ENCODE measurements at regions not wholly inside any gene's neighbourhood (a gene's known extent, or its start where the extent isn't known, plus 50 kb on each side); places are given as distances from the start of the nearest gene placed in this dataset.

DNA sequence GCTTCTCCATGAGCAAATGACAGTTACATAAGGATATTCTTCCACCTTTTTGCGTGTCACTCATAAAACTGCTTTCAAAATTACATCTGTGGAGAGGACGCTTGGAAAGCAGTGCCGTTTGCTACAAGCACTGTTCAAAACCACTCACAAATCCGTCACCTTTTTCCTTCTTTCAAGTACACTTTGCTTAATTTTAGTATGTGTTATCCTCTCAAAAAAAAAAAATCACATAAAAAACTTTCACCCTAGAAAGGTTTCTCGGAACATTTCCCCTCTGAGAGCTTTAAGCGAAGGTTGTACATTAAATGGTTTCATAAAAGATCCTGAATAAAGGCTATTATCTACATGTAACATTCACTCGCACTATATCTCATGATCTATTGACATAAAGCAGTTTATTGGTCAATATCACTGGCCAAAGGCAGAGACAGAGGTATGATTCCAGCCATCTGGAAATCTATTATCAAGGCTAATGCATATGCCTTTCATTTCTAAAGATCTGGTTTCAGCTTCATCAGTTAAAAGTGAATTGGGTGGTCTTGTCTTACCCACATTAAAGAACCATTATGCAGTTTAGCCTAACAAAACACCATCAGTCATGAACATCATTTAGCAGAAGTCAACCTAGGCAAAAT, 163.6 kb downstream of the ENC1 start:
- TF ChIP-seq, protein P1, sequence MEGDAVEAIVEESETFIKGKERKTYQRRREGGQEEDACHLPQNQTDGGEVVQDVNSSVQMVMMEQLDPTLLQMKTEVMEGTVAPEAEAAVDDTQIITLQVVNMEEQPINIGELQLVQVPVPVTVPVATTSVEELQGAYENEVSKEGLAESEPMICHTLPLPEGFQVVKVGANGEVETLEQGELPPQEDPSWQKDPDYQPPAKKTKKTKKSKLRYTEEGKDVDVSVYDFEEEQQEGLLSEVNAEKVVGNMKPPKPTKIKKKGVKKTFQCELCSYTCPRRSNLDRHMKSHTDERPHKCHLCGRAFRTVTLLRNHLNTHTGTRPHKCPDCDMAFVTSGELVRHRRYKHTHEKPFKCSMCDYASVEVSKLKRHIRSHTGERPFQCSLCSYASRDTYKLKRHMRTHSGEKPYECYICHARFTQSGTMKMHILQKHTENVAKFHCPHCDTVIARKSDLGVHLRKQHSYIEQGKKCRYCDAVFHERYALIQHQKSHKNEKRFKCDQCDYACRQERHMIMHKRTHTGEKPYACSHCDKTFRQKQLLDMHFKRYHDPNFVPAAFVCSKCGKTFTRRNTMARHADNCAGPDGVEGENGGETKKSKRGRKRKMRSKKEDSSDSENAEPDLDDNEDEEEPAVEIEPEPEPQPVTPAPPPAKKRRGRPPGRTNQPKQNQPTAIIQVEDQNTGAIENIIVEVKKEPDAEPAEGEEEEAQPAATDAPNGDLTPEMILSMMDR (conservative IDR thresholded peaks at IDR 0.05; ENCODE audit: low read depth, low read length) = no peak
- TF ChIP-seq EZH2 (IDR thresholded peaks at IDR 0.05; ENCODE audit: borderline replicate concordance, low read depth, low read length, poor library complexity, severe bottlenecking) = no peak
